Fibroblast of villous mesenchyme (primary cell): ENCODE measurements at regions not wholly inside any gene's neighbourhood (a gene's known extent, or its start where the extent isn't known, plus 50 kb on each side); places are given as distances from the start of the nearest gene placed in this dataset.

Source experiments
- DNase-seq: peaks from one replicate; pipeline ENCODE4 v3.0.0-alpha.2; 2010; ENCODE audit warnings: low read depth
- H3K4me3 ChIP-seq: 2 replicates; pipeline ENCODE4 v1.5.1; 2011; ENCODE audit warnings: low read depth, mild to moderate bottlenecking, low read length
- CTCF ChIP-seq: IDR thresholded peaks from 2 replicates; pipeline ENCODE4 v1.5.1; 2012; ENCODE audit warnings: low read depth, mild to moderate bottlenecking, low read length; ENCODE audit not compliant: insufficient read depth

DNA sequence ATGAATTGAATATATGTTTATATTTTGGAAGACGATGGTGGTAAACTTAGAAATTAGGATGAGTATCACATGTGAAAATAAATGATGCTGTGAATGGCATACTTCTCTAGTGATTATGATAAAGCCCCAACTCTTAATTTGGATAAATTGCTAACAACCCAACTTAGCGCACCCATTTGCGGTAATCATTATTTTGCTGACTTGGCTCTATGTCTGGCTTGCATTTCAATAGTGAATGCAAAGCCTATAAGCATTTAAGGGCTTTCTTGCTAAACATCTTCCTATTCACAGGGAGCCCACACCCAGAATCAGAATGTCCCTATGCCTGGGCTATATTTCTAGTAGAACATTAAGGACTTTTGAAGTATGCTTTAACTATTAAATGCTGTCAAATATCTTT is 910.7 kb upstream of the FANCL start:
- no peak for TF ChIP-seq CTCF
- DNase-seq: no peak
- no peak overlapping the region for H3K4me3 ChIP-seq

- peak; percentile 11 for DNase-seq
- no peak for TF ChIP-seq CTCF
- H3K4me3 ChIP-seq: no peak overlapping the region
These were observed 909.2 kb upstream of the FANCL start for GRCh38 chr2:59150217-59150849.

- no peak overlapping the region for H3K4me3 ChIP-seq
- TF ChIP-seq CTCF: no peak
- DNase-seq: no peak
These were observed 908.1 kb upstream of the FANCL start for GRCh38 chr2:59149271-59149670.

DNA sequence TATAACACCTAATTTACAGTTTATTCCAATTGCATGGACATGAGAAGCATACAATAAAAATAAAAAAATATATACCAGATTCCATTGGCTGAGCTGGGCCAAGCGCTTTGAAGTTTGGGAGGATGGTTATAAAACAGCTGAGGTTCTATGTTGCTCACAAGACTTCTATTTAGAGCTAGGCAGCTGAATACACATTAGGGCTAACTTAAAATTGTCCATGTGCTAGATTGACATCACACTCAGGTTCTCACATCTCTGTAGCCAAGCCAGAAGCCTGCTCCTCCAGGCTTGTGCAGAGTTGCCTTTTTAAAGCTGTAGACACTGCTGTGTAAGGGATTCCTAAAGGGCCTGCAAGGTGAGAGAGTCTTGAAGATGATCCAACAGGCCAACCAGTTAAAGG is 871.1 kb upstream of the FANCL start:
- no peak for TF ChIP-seq CTCF
- H3K4me3 ChIP-seq: no peak overlapping the region
- no peak for DNase-seq

DNA sequence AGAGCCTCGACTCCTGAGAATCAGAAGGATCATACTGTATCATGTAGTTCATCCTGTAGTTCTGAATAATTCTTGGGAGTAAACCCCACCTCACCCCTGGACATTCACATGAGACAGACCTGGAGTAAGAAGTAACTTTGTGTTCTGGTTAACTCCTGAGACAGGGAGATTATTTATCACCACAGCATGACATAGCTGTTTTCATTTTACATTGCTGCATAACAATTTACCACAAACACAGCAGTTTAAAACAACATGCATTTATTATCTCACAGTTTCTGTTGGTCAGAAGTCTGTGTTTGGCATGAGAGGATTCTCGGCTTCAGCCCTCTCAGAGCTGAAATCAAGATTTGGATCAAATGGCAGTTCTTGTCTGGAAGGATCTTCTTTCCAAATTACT is 855.8 kb upstream of the FANCL start:
- no peak for TF ChIP-seq CTCF
- H3K4me3 ChIP-seq: no peak overlapping the region
- DNase-seq: no peak

- no peak for TF ChIP-seq CTCF
- no peak for DNase-seq
- H3K4me3 ChIP-seq: no peak overlapping the region
These were observed 852.4 kb upstream of the FANCL start for GRCh38 chr2:59093571-59093970.

DNA sequence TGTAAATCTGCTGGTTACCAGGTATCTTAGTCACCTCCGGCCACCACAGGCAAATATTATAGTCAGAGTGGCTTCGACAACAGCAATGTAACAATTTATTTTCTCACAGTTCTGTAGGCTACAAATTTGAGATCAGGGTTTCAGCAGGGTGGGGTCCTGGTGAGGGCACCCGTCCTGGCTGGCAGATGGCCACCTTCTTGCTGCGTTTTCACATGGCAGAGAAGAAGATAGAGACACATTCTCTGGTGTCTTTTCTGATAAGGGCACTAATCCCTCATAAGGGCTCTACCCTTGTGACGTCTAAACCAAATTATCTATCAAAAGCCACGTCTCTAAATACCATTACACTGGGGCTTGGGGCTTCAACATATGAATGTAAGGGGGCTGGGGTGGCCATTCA is 843.2 kb upstream of the FANCL start:
- DNase-seq: no peak
- TF ChIP-seq CTCF: no peak
- no peak overlapping the region for H3K4me3 ChIP-seq
